HT-29 (cell line): ENCODE measurements at regions not wholly inside any gene's neighbourhood (a gene's known extent, or its start where the extent isn't known, plus 50 kb on each side); places are given as distances from the start of the nearest gene placed in this dataset.

Experiments
- DNase-seq: peaks from one replicate; pipeline ENCODE4 v3.0.0-alpha.2; 2015; ENCODE audit warnings: low spot score

- no peak for DNase-seq
Measured at GRCh38 chr14:80146941-80147340, 64.4 kb downstream of the DIO2 start.

- no peak for DNase-seq
Measured at GRCh38 chr14:80136358-80136757, 74.9 kb downstream of the DIO2 start.

GRCh38 chr14:80135305-80136088 lies 75.8 kb downstream of the DIO2 start:
- no peak for DNase-seq

- no peak for DNase-seq
Measured at GRCh38 chr14:80134321-80134720, 77.0 kb downstream of the DIO2 start.

GRCh38 chr14:80133457-80133856 lies 77.8 kb downstream of the DIO2 start:
- no peak for DNase-seq

- no peak for DNase-seq
Measured at GRCh38 chr14:80127466-80127865, 83.8 kb downstream of the DIO2 start.

- no peak for DNase-seq
Measured at GRCh38 chr14:80124794-80125193, 86.5 kb downstream of the DIO2 start.

GRCh38 chr14:80117876-80118275 lies 93.4 kb downstream of the DIO2 start:
- DNase-seq: no peak

GRCh38 chr14:80116157-80116556 lies 95.1 kb downstream of the DIO2 start:
- DNase-seq: no peak

- DNase-seq: no peak
Measured at GRCh38 chr14:80110721-80111120, 100.6 kb downstream of the DIO2 start.

GRCh38 chr14:80109055-80109454 lies 102.2 kb downstream of the DIO2 start:
- no peak for DNase-seq

- DNase-seq: no peak
Measured at GRCh38 chr14:80108430-80108829, 102.9 kb downstream of the DIO2 start.

- DNase-seq: no peak
Measured at GRCh38 chr14:80105488-80105994, 105.8 kb downstream of the DIO2 start.

- no peak for DNase-seq
Measured at GRCh38 chr14:80101835-80102234, 109.5 kb downstream of the DIO2 start.

GRCh38 chr14:80100681-80101080 lies 110.6 kb downstream of the DIO2 start:
- DNase-seq: no peak

GRCh38 chr14:80095623-80096022 lies 115.7 kb downstream of the DIO2 start:
- DNase-seq: no peak

- no peak for DNase-seq
Measured at GRCh38 chr14:80087411-80087810, 123.9 kb downstream of the DIO2 start.

GRCh38 chr14:80084196-80084595 lies 127.1 kb downstream of the DIO2 start:
- no peak for DNase-seq

- no peak for DNase-seq
Measured at GRCh38 chr14:80080601-80081000, 130.7 kb downstream of the DIO2 start.

- no peak for DNase-seq
Measured at GRCh38 chr14:80078501-80078900, 132.8 kb downstream of the DIO2 start.

GRCh38 chr14:80077262-80077661 lies 134.0 kb downstream of the DIO2 start:
- no peak for DNase-seq

GRCh38 chr14:80074900-80075574 lies 136.3 kb downstream of the DIO2 start:
- no peak for DNase-seq

GRCh38 chr14:80059041-80059440 lies 152.3 kb downstream of the DIO2 start:
- no peak for DNase-seq
